Heart left ventricle (tissue), 16 donors: ENCODE measurements at regions not wholly inside any gene's neighbourhood (a gene's known extent, or its start where the extent isn't known, plus 50 kb on each side); places are given as distances from the start of the nearest gene placed in this dataset.

Experiments
- ATAC-seq, 4 donors: fragments of 200-7000 bp; cut with Tn5 transposase; one replicate each; pipeline ENCODE4 v1.9.1; 2020 to 2022; ENCODE audit warnings: moderate library complexity in 4 of 4, mild to moderate bottlenecking in 3 of 4, moderate number of reproducible peaks in 1 of 4
- DNase-seq, 5 donors: peaks; one replicate each; pipeline ENCODE4 v3.0.0-alpha.2; 2020
- H3K27ac ChIP-seq, 12 donors: fragments of 200-600 bp; sonication (generic) in 4 of 12; one replicate each; pipeline versions ENCODE4 v1.5.0 to v1.8.0; 2016 to 2022; ENCODE audit warnings: mild to moderate bottlenecking in 2 of 12
- H3K27me3 ChIP-seq, 9 donors: fragments of 200-600 bp; sonication (generic) in 2 of 9; one replicate each; pipeline versions ENCODE4 v1.5.1 to v1.8.0; 2016 to 2022; ENCODE audit warnings: mild to moderate bottlenecking in 3 of 9
- H3K36me3 ChIP-seq, 9 donors: fragments of 200-600 bp; sonication (generic) in 2 of 9; one replicate each; pipeline versions ENCODE4 v1.5.0 to v1.8.0; 2018 to 2022; ENCODE audit warnings: mild to moderate bottlenecking in 2 of 9
- H3K4me1 ChIP-seq, 12 donors: fragments of 200-600 bp; sonication (generic) in 4 of 12; one replicate each; pipeline versions ENCODE4 v1.5.0 to v1.8.0; 2016 to 2022; ENCODE audit warnings: mild to moderate bottlenecking in 3 of 12
- H3K4me3 ChIP-seq, 12 donors: fragments of 200-600 bp; sonication (generic) in 4 of 12; one replicate each; pipeline versions ENCODE4 v1.5.0 to v1.8.0; 2017 to 2022; ENCODE audit warnings: mild to moderate bottlenecking in 9 of 12, moderate library complexity in 4 of 12
- H3K9me3 ChIP-seq, 12 donors: fragments of 200-600 bp; sonication (generic) in 4 of 12; one replicate each; pipeline versions ENCODE4 v1.5.0 to v1.8.0; 2016 to 2022; ENCODE audit warnings: mild to moderate bottlenecking in 1 of 12
- CTCF ChIP-seq, 12 donors: fragments of 200-600 bp; sonication (generic) in 4 of 12; IDR thresholded peaks; one replicate each; pipeline versions ENCODE4 v1.5.0 to v1.8.0; 2018 to 2022; ENCODE audit warnings: antibody characterized with exemption in 12 of 12, mild to moderate bottlenecking in 5 of 12
- POLR2A ChIP-seq, 2 donors: fragments of 450-650 bp; IDR thresholded peaks; one replicate each; pipeline ENCODE4 v1.6.1; 2017; ENCODE audit warnings: antibody characterized with exemption in 2 of 2, mild to moderate bottlenecking in 2 of 2, moderate library complexity in 2 of 2
- WGBS, 4 donors: extraction: QIAGEN DNeasy Blood & Tissue Kit in 2 of 4; methylation state at CpG; one replicate each; pipeline versions ENCODE4 v1.1.5 to v1.1.7; 2013 to 2018; 5-methylcytosine and 5-hydroxymethylcytosine counted together
- intact Hi-C, 10 donors: fragments of 100-400 bp; cut with DNase I; formaldehyde crosslinking; loops; one replicate each; pipeline versions ENCODE4 v1.11.1 to v1.14.2; 2022
- donor health status: ischemic (EF 13 %, LVEDD 7.1; RV severe dilation, severe dysfunction).
- donor health status: healthy with polysubstance abuse.
- donor health status: DM: no; HTN: yes; CAD: no.
- donor health status: DM: no; HTN: no; CAD: no.
- donor health status: ischemic (EF 25% LVEDD 6.9; RV normal size, moderate dysfunction).
- donor health status: ischemic (EF 25% LVEDD 5.7; RV mildly dilated, moderate dysfunction).
- donor health status: healthy.
- donor health status: DM: yes; HTN: yes; CAD: no.
- donor health status: ischemic (EF 35%, LVEDD 5.7; RV mildly dilated, moderate dysfunction).
- donor health status: nonischemic (EF 11% LVEDD 7.7; RV severe dilation, severe dysfunction).
- donor health status: DM: yes; HTN: yes; CAD: no.
- donor health status: PGD.
- donor health status: ischemic (EF 29% LVEDD 5.4; RV normal size, mild dysfunction).
- donor health status: nonischemic (EF 23%, LVEDD 6.1; RV moderate dilation, normal function).

- Histone ChIP-seq H3K27ac (no peak overlapping the region), H3K4me1 (no peaks in the 10 kb centered on the region), H3K27me3 (no peaks in the 10 kb centered on the region), H3K9me3 (no peaks in the 10 kb centered on the region), H3K4me3 (no peak overlapping the region), H3K36me3 (no peaks in the 10 kb centered on the region)
- DNase-seq (no peak), ATAC-seq (no peak)
- intact Hi-C loops, result no loop called here
- WGBS, 4 donors, result 56 to 66% (median 63%) methylated on average over 2 of the region's 2 CpGs
- no peak for TF ChIP-seq CTCF (IDR thresholded peaks at IDR 0.05)
- no peak for TF ChIP-seq POLR2A (IDR thresholded peaks at IDR 0.05)
Observed at GRCh38 chr3:182606905-182607504, 186.3 kb upstream of the ATP11B start.

- intact Hi-C loops, result no loop called here
- ATAC-seq (no peak), DNase-seq (no peak)
- TF ChIP-seq POLR2A (IDR thresholded peaks at IDR 0.05) (no peak), CTCF (IDR thresholded peaks at IDR 0.05) (no peak)
- no peaks in the 10 kb centered on the region for H3K36me3 ChIP-seq
- no peak overlapping the region for H3K27ac ChIP-seq
- H3K9me3 ChIP-seq, result no peaks in the 10 kb centered on the region
- no peaks in the 10 kb centered on the region for H3K27me3 ChIP-seq
- H3K4me3 ChIP-seq, result no peak overlapping the region
- no peaks in the 10 kb centered on the region for H3K4me1 ChIP-seq
- 60 to 70% (median 61%) methylated on average over 2 of the region's 2 CpGs for WGBS, 4 donors
Observed at GRCh38 chr3:182608832-182609231, 184.5 kb upstream of the ATP11B start.

GRCh38 chr3:182609575-182610156 lies 183.6 kb upstream of the ATP11B start:
- no peaks in the 10 kb centered on the region for H3K36me3 ChIP-seq
- H3K4me1 ChIP-seq, result no peaks in the 10 kb centered on the region
- intact Hi-C loops, result no loop called here
- TF ChIP-seq CTCF (IDR thresholded peaks at IDR 0.05) (no peak), POLR2A (IDR thresholded peaks at IDR 0.05) (no peak)
- no peaks in the 10 kb centered on the region for H3K27me3 ChIP-seq
- ATAC-seq, result no peak
- no peaks in the 10 kb centered on the region for H3K9me3 ChIP-seq
- no peak overlapping the region for H3K4me3 ChIP-seq
- no peak for DNase-seq
- H3K27ac ChIP-seq, result no peak overlapping the region
- WGBS, 4 donors, result 56 to 71% (median 61%) methylated on average over 6 of the region's 6 CpGs

GRCh38 chr3:182612332-182612731 lies 181.0 kb upstream of the ATP11B start:
- Histone ChIP-seq H3K27me3 (no peaks in the 10 kb centered on the region), H3K36me3 (no peaks in the 10 kb centered on the region), H3K4me1 (no peaks in the 10 kb centered on the region), H3K27ac (no peak overlapping the region), H3K4me3 (no peak overlapping the region), H3K9me3 (no peaks in the 10 kb centered on the region)
- DNase-seq (no peak), ATAC-seq (no peak)
- intact Hi-C loops, result no loop called here
- TF ChIP-seq CTCF (IDR thresholded peaks at IDR 0.05), result no peak
- no peak for TF ChIP-seq POLR2A (IDR thresholded peaks at IDR 0.05)
- 75 to 84% (median 80%) methylated on average over 3 of the region's 3 CpGs for WGBS, 4 donors
